H1 (cell line): ENCODE measurements at regions not wholly inside any gene's neighbourhood (a gene's known extent, or its start where the extent isn't known, plus 50 kb on each side); places are given as distances from the start of the nearest gene placed in this dataset.

Experiments
- CBX5 ChIP-seq: fragments of 300-800, 300-1000 bp; sonication (generic); IDR thresholded peaks from 2 replicates; pipeline ENCODE4 v1.7.1; 2016; ENCODE audit warnings: antibody characterized with exemption, low read length, low read depth
- CEBPB ChIP-seq: IDR thresholded peaks from 2 replicates; pipeline ENCODE4 v1.6.1; 2012; ENCODE audit warnings: low read depth, low read length
- CTCF ChIP-seq, 3 experiments: IDR thresholded peaks; 1 replicate in 2 of 3; 2 replicates in 1 of 3; pipeline versions ENCODE4 v1.5.1 to v1.6.1; 2011; ENCODE audit warnings: low read length in 3 of 3, mild to moderate bottlenecking in 3 of 3, inconsistent platforms in 2 of 3, low read depth in 1 of 3, moderate library complexity in 1 of 3; ENCODE audit not compliant: insufficient read depth in 1 of 3; ENCODE audit errors: control extremely low read depth in 1 of 3
- KDM1A ChIP-seq: fragments of 200-600, 300-600 bp; sonication (generic); IDR thresholded peaks from 2 replicates; pipeline ENCODE4 v1.7.1; 2016; ENCODE audit warnings: mild to moderate bottlenecking, low read length, borderline replicate concordance
- RNF2 ChIP-seq: fragments of 200-900, 300-1000 bp; sonication (generic); IDR thresholded peaks from 2 replicates; pipeline ENCODE4 v1.7.1; 2016; ENCODE audit warnings: borderline replicate concordance, low read depth, mild to moderate bottlenecking, antibody characterized with exemption, low read length; ENCODE audit not compliant: poor library complexity, severe bottlenecking; ENCODE audit errors: missing control alignments
- RXRA ChIP-seq: IDR thresholded peaks from 2 replicates; pipeline ENCODE4 v1.6.1; 2011; ENCODE audit warnings: low read depth, mild to moderate bottlenecking, low read length, moderate library complexity; ENCODE audit not compliant: insufficient read depth
- SAP30 ChIP-seq: fragments of 300-600 bp; sonication (generic); IDR thresholded peaks from 2 replicates; pipeline ENCODE4 v1.7.1; 2012; ENCODE audit warnings: low read length, moderate library complexity, mild to moderate bottlenecking, inconsistent platforms; ENCODE audit not compliant: insufficient read depth, insufficient replicate concordance

GRCh38 chr12:94867066-94867855 lies 136.2 kb downstream of the NDUFA12 start (continued):
- TF ChIP-seq RNF2 (no peak), RXRA (no peak), SAP30 (no peak), CBX5 (no peak), CTCF (IDR thresholded peaks at IDR 0.05; ENCODE audit: control extremely low read depth in 1 of 3, insufficient read depth in 1 of 3, low read depth in 1 of 3, low read length in 3 of 3) (no peak), KDM1A (no peak), CEBPB (no peak)
